Ascending aorta (tissue), 2 donors: ENCODE measurements at regions not wholly inside any gene's neighbourhood (a gene's known extent, or its start where the extent isn't known, plus 50 kb on each side); places are given as distances from the start of the nearest gene placed in this dataset.

Experiments
- DNase-seq, 2 donors: peaks; one replicate each; pipeline ENCODE4 v3.0.0-alpha.2; 2019; ENCODE audit warnings: low spot score in 2 of 2
- H3K27ac ChIP-seq, 2 donors: fragments of 200-600 bp; sonication (generic); one replicate each; pipeline ENCODE4 v1.5.1; 2016 to 2017; ENCODE audit warnings: mild to moderate bottlenecking in 1 of 2
- H3K27me3 ChIP-seq: fragments of 200-600 bp; sonication (generic); one replicate; pipeline ENCODE4 v1.5.1; 2017
- H3K36me3 ChIP-seq, 2 donors: fragments of 200-600 bp; sonication (generic); one replicate each; pipeline ENCODE4 v1.5.1; 2016
- H3K4me1 ChIP-seq, 2 donors: fragments of 200-600 bp; sonication (generic); one replicate each; pipeline ENCODE4 v1.5.1; 2016 to 2017; ENCODE audit warnings: mild to moderate bottlenecking in 1 of 2
- H3K4me3 ChIP-seq, 2 donors: fragments of 200-600 bp; sonication (generic); one replicate each; pipeline ENCODE4 v1.5.1; 2016 to 2017; ENCODE audit warnings: mild to moderate bottlenecking in 1 of 2
- H3K9me3 ChIP-seq, 2 donors: fragments of 200-600 bp; sonication (generic); one replicate each; pipeline ENCODE4 v1.5.1; 2016
- intact Hi-C: fragments of 100-400 bp; cut with DNase I; formaldehyde crosslinking; loops from one replicate; pipeline ENCODE4 v1.15.1; 2023
- TF ChIP-seq, protein P1 (sequence below), 3 experiments: fragments of 200-600 bp in 2 of 3; fragments of 450-650 bp in 1 of 3; sonication (generic) in 2 of 3; IDR thresholded peaks; one replicate each; pipeline ENCODE4 v1.5.1; 2016 to 2019; ENCODE audit warnings: antibody characterized with exemption in 3 of 3, mild to moderate bottlenecking in 1 of 3, moderate library complexity in 1 of 3

DNA sequence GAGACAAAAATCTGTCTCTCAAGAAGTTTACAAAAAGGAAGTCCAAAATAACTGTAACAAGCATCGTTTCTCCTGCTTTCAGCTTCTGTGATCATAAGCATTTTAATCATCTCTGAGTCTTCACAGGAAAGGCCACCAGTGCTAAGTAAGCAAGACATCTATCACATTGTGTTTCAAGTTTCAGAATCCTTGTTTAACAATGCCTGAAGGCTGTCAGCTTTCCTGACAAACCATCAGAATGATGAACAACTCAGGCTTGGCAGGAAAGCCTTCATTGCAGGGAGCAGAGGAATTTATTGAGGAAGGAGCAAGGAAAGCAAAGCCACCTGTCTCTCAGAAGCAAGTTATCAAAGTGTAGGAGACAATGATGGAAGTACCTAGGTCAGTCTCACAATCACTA, 143.5 kb upstream of the DAPK1 start:
- no peak overlapping the region for H3K27ac ChIP-seq
- no peak overlapping the region for H3K4me3 ChIP-seq
- H3K9me3 ChIP-seq = no peaks in the 10 kb centered on the region
- TF ChIP-seq, protein P1, sequence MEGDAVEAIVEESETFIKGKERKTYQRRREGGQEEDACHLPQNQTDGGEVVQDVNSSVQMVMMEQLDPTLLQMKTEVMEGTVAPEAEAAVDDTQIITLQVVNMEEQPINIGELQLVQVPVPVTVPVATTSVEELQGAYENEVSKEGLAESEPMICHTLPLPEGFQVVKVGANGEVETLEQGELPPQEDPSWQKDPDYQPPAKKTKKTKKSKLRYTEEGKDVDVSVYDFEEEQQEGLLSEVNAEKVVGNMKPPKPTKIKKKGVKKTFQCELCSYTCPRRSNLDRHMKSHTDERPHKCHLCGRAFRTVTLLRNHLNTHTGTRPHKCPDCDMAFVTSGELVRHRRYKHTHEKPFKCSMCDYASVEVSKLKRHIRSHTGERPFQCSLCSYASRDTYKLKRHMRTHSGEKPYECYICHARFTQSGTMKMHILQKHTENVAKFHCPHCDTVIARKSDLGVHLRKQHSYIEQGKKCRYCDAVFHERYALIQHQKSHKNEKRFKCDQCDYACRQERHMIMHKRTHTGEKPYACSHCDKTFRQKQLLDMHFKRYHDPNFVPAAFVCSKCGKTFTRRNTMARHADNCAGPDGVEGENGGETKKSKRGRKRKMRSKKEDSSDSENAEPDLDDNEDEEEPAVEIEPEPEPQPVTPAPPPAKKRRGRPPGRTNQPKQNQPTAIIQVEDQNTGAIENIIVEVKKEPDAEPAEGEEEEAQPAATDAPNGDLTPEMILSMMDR (IDR thresholded peaks at IDR 0.05) = no peak
- no peaks in the 10 kb centered on the region for H3K36me3 ChIP-seq
- no peaks in the 10 kb centered on the region for H3K4me1 ChIP-seq
- no peak for DNase-seq
- no peaks in the 10 kb centered on the region for H3K27me3 ChIP-seq
- intact Hi-C loops = no loop called here

DNA sequence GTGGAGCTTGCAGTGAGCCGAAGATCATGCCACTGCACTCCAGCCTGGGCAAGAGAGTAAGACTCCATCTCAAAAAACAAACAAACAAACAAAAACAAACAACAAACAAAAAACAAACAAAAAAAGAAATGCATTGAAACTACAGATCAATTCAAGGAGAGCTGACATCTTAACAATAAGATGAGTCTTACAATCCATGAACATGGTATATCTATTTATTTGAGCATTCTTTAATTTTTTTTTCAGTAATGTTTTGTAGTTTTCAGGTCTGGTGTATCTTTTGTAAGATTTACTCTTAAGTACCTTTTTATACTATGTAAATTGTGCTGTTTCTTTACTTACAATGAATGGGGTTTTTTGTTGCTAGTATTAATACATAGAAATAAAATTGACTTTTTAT, 140.1 kb upstream of the DAPK1 start:
- Histone ChIP-seq H3K4me3 (no peak overlapping the region), H3K27me3 (no peaks in the 10 kb centered on the region), H3K4me1 (no peaks in the 10 kb centered on the region), H3K9me3 (peaks cover 0 to 6% of the 10 kb centered on the region in 2 donors), H3K27ac (no peak overlapping the region), H3K36me3 (no peaks in the 10 kb centered on the region)
- TF ChIP-seq, protein P1 (IDR thresholded peaks at IDR 0.05) = no peak
- DNase-seq = no peak
- intact Hi-C loops = no loop called here

DNA sequence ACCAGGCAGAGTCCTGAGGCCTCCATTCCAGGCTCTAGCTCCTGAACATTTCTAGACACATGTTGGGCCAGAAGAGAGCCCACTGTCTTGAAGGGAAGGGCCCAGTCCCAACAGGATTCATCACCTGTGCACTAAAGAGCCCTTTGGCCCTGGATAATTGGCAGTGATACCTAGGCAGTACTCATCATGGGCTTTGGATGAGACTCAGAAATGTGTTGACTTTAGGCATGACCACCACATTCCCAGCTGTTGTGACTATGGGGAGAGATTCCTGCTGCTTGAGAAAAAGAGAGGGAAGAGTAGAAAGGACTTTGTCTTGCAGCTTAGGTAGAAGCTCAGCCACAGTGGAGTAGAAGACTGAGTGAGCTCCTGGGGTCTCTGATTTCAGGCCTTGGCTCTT, 138.4 kb upstream of the DAPK1 start:
- Histone ChIP-seq H3K36me3 (no peaks in the 10 kb centered on the region), H3K4me1 (no peaks in the 10 kb centered on the region)
- intact Hi-C loops = no loop called here

DNA sequence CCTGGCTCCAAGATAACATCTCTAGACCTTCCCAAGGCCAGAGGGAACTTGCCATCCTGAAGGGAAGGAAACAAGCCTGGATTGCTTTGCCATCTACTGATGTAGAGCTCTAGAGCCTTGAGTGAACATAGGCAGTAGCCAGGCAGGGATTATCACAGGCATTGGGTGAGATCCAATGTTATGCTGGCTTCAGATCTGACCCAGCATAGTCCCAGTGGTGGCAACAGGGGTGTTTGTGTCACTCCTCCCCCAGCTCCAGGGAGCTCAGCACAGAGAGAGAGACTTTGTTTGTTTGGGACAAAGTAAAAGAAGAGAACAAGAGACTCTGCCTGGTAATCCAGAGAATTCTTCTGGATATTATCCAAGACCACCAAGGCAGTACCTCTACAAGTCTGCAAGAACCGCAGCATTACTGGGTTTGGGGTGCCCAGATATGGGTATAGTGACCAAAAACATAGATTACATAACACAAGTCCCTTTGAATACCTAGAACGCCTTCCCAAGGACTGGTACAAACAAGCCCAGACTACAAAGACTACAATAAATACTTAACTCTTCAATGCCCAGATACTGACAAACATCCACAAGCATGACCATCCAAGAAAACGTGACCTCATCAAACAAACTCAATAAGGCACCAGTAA, 137.6 kb upstream of the DAPK1 start:
- H3K4me1 ChIP-seq = no peaks in the 10 kb centered on the region
- no peaks in the 10 kb centered on the region for H3K36me3 ChIP-seq
- no peaks in the 10 kb centered on the region for H3K27me3 ChIP-seq
- peaks cover 0 to 6% of the 10 kb centered on the region in 2 donors for H3K9me3 ChIP-seq
- H3K27ac ChIP-seq = no peak overlapping the region
- no peak for DNase-seq
- TF ChIP-seq, protein P1 (IDR thresholded peaks at IDR 0.05) = no peak
- no peak overlapping the region for H3K4me3 ChIP-seq
- intact Hi-C loops = no loop called here

More for the DNA sequence above, 138.4 kb upstream of the DAPK1 start:
- Histone ChIP-seq H3K27me3 (no peaks in the 10 kb centered on the region), H3K27ac (no peak overlapping the region), H3K9me3 (peaks cover 0 to 6% of the 10 kb centered on the region in 2 donors), H3K4me3 (no peak overlapping the region)
- TF ChIP-seq, protein P1 (IDR thresholded peaks at IDR 0.05) = no peak
- DNase-seq = no peak

DNA sequence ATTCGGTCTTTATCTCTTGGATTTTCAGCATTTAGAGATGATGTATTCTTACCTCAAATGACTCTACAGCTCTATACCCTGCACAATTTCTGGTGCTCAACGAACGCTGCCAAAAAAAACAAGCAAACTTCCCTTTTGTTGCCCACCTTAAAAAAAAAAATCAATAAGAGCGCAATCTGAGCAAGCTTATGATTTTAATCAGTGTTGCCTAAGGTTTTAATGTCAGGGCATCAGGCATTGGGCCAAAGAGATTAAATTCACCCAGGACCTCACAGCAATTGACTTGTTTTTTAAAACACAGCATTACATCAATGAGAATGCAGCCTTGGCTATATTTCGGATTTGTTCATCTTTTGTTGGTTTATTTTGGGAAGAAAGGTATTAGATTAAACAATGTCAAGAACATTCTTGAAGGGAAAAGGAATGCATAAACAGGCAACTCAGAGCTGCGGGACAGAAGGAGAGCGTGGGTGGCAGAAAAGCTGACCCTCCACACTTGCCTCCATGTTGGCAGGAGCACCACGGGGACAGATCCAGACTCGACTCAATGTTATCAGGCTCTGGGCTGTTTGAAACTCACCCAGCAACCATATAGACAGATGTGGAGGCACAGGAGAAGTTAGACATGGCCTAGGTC, 127.5 kb upstream of the DAPK1 start:
- TF ChIP-seq, protein P1 (IDR thresholded peaks at IDR 0.05) = no peak
- DNase-seq = no peak
- no peaks in the 10 kb centered on the region for H3K9me3 ChIP-seq
- no peak overlapping the region for H3K27ac ChIP-seq
- intact Hi-C loops = loop anchor here (10.0 kb wide), 1 partner anchor 125 kb away; the partner anchor contains the start of gene DAPK1
- H3K4me3 ChIP-seq = no peak overlapping the region
- H3K4me1 ChIP-seq = no peaks in the 10 kb centered on the region
- no peaks in the 10 kb centered on the region for H3K27me3 ChIP-seq
- H3K36me3 ChIP-seq = no peaks in the 10 kb centered on the region
